IMR-90 (cell line): ENCODE measurements at regions not wholly inside any gene's neighbourhood (a gene's known extent, or its start where the extent isn't known, plus 50 kb on each side); places are given as distances from the start of the nearest gene placed in this dataset.

Experiments
- ATAC-seq: fragments of 200-7000 bp; cut with Tn5 transposase; 2 replicates; pipeline ENCODE4 v1.9.1; 2020; ENCODE audit warnings: low read depth, mild to moderate bottlenecking, moderate library complexity
- BruUV-seq: library from RNA; stranded (reverse); fragments of 400-500 nt; replicated peaks from 2 replicates; lab custom pipeline; 2021; lab: Mats Ljungman, UMichigan
- CTCF ChIA-PET: fragments of 300-600 bp; formaldehyde crosslinking; extraction: SDS; loops from one replicate; lab custom pipeline; 2021; ENCODE audit warnings: antibody characterized with exemption; lab: Yijun Ruan, JAX
- POLR2A ChIA-PET: fragments of 300-600 bp; sonication (Branson Sonifier 250); formaldehyde crosslinking; loops from one replicate; lab custom pipeline; 2022; ENCODE audit warnings: antibody characterized with exemption; ENCODE audit not compliant: unreplicated experiment; lab: Charles Lee
- DNase-seq: peaks from one replicate; pipeline ENCODE4 v3.0.0; 2013
- H2AFZ ChIP-seq: replicated peaks from 2 replicates; pipeline ENCODE3; 2013; ENCODE audit warnings: low read length, mild to moderate bottlenecking; ENCODE audit not compliant: poor library complexity
- H2AK5ac ChIP-seq: 2 replicates; pipeline ENCODE4 v1.6.1; 2013; ENCODE audit warnings: low read depth, low read length, inconsistent platforms
- H2AK9ac ChIP-seq: replicated peaks from 2 replicates; pipeline ENCODE3; 2013; ENCODE audit warnings: mild to moderate bottlenecking, low read depth, low read length, moderate library complexity; ENCODE audit not compliant: poor library complexity
- H2BK120ac ChIP-seq: 2 replicates; pipeline ENCODE4 v1.6.1; 2013; ENCODE audit warnings: low read depth, low read length, inconsistent platforms
- H2BK15ac ChIP-seq: 3 replicates; pipeline ENCODE4 v1.6.1; 2013; ENCODE audit warnings: low read depth, low read length, inconsistent platforms
- H2BK20ac ChIP-seq: 2 replicates; pipeline ENCODE4 v1.6.1; 2013; ENCODE audit warnings: low read depth, mild to moderate bottlenecking, inconsistent platforms, low read length, moderate library complexity
- H2BK5ac ChIP-seq: 2 replicates; pipeline ENCODE4 v1.6.1; 2013; ENCODE audit warnings: mild to moderate bottlenecking, low read depth, low read length, inconsistent platforms; ENCODE audit not compliant: poor library complexity, severe bottlenecking
- H3K14ac ChIP-seq: replicated peaks from 2 replicates; pipeline ENCODE4 v1.6.1; 2013; ENCODE audit warnings: low read depth, low read length, inconsistent platforms
- H3K18ac ChIP-seq: 2 replicates; pipeline ENCODE4 v1.6.1; 2013; ENCODE audit warnings: low read depth, low read length, control low read depth
- H3K23ac ChIP-seq: 2 replicates; pipeline ENCODE4 v1.6.1; 2013; ENCODE audit warnings: low read depth, low read length, inconsistent platforms
- H3K27ac ChIP-seq: 2 replicates; pipeline ENCODE4 v1.5.1; 2013; ENCODE audit warnings: mild to moderate bottlenecking, control low read depth, low read length; ENCODE audit not compliant: insufficient read depth
- H3K27me3 ChIP-seq: 2 replicates; pipeline ENCODE4 v1.6.1; 2013; ENCODE audit warnings: low read length; ENCODE audit not compliant: control insufficient read depth, insufficient read depth
- H3K36me3 ChIP-seq: 2 replicates; pipeline ENCODE4 v1.6.1; 2013; ENCODE audit warnings: low read length, mixed read lengths; ENCODE audit not compliant: control insufficient read depth, insufficient read depth
- H3K4ac ChIP-seq: 2 replicates; pipeline ENCODE4 v1.6.1; 2013; ENCODE audit warnings: low read depth, low read length, inconsistent platforms
- H3K4me1 ChIP-seq: 2 replicates; pipeline ENCODE4 v1.6.1; 2013; ENCODE audit warnings: low read length, mixed read lengths; ENCODE audit not compliant: control insufficient read depth, insufficient read depth
- H3K4me2 ChIP-seq: 2 replicates; pipeline ENCODE4 v1.6.1; 2013; ENCODE audit warnings: low read depth, mild to moderate bottlenecking, control low read depth, low read length, moderate library complexity
- H3K4me3 ChIP-seq: 2 replicates; pipeline ENCODE4 v1.5.1; 2013; ENCODE audit warnings: low read depth, mild to moderate bottlenecking, control low read depth, low read length, moderate library complexity; ENCODE audit not compliant: insufficient read depth
- H3K56ac ChIP-seq: 2 replicates; pipeline ENCODE4 v1.6.1; 2013; ENCODE audit warnings: low read length, inconsistent platforms; ENCODE audit not compliant: insufficient read depth; ENCODE audit errors: extremely low read depth
- H3K79me1 ChIP-seq, 2 experiments: 2 replicates each; pipeline ENCODE4 v1.6.1; 2013; ENCODE audit warnings: low read length in 2 of 2, inconsistent platforms in 1 of 2, low read depth in 1 of 2
- H3K9ac ChIP-seq: 2 replicates; pipeline ENCODE4 v1.6.1; 2013; ENCODE audit warnings: low read depth, low read length, control low read depth
- H3K9me1 ChIP-seq: 2 replicates; pipeline ENCODE4 v1.6.1; 2013; ENCODE audit warnings: low read length, inconsistent platforms; ENCODE audit not compliant: insufficient read depth
- H3K9me3 ChIP-seq: 2 replicates; pipeline ENCODE4 v1.6.1; 2013; ENCODE audit warnings: low read length; ENCODE audit not compliant: control insufficient read depth, insufficient read depth
- H4K20me1 ChIP-seq: 2 replicates; pipeline ENCODE4 v1.6.1; 2013; ENCODE audit warnings: low read length, inconsistent platforms; ENCODE audit not compliant: insufficient read depth
- H4K5ac ChIP-seq: 2 replicates; pipeline ENCODE4 v1.6.1; 2013; ENCODE audit warnings: mild to moderate bottlenecking, low read depth, low read length, control low read depth
- H4K8ac ChIP-seq, 2 experiments: 2 replicates each; pipeline ENCODE4 v1.6.1; 2013; ENCODE audit warnings: low read depth in 2 of 2, low read length in 2 of 2, control low read depth in 1 of 2, inconsistent platforms in 1 of 2
- H4K91ac ChIP-seq: 2 replicates; pipeline ENCODE4 v1.6.1; 2013; ENCODE audit warnings: low read depth, low read length, inconsistent platforms; ENCODE audit not compliant: insufficient read depth
- BHLHE40 ChIP-seq: fragments of 150-350 bp; IDR thresholded peaks from 2 replicates; pipeline ENCODE4 v1.6.1; 2016; ENCODE audit warnings: mild to moderate bottlenecking, low read depth, low read length
- ELK1 ChIP-seq: fragments of 150-350 bp; IDR thresholded peaks from 2 replicates; pipeline ENCODE4 v1.6.1; 2016; ENCODE audit warnings: low read depth, mild to moderate bottlenecking, low read length, moderate library complexity, borderline replicate concordance
- FOS ChIP-seq: fragments of 150-350 bp; IDR thresholded peaks from 2 replicates; pipeline ENCODE4 v1.6.1; 2016; ENCODE audit warnings: low read depth, low read length
- MAFK ChIP-seq: IDR thresholded peaks from 2 replicates; pipeline ENCODE4 v1.6.1; 2012; ENCODE audit warnings: low read depth, low read length, improper control_type of control experiment
- MAZ ChIP-seq: IDR thresholded peaks from 2 replicates; pipeline ENCODE4 v1.6.1; 2012; ENCODE audit warnings: low read depth, mild to moderate bottlenecking, low read length, improper control_type of control experiment, moderate library complexity, borderline replicate concordance
- MXI1 ChIP-seq: IDR thresholded peaks from 2 replicates; pipeline ENCODE4 v1.6.1; 2012; ENCODE audit warnings: low read depth, mild to moderate bottlenecking, low read length, moderate library complexity, borderline replicate concordance
- NFE2L2 ChIP-seq: fragments of 150-350 bp; IDR thresholded peaks from 2 replicates; pipeline ENCODE4 v1.6.1; 2016; ENCODE audit warnings: low read depth, mild to moderate bottlenecking, low read length
- POLR2A ChIP-seq: IDR thresholded peaks from 2 replicates; pipeline ENCODE4 v1.6.1; 2012; ENCODE audit warnings: mild to moderate bottlenecking, low read depth, low read length
- SMC3 ChIP-seq: fragments of 150-350 bp; IDR thresholded peaks from 2 replicates; pipeline ENCODE4 v1.6.1; 2016; ENCODE audit warnings: low read depth, mild to moderate bottlenecking, antibody characterized with exemption, low read length, moderate library complexity
- WGBS, 2 experiments: methylation state at CpG; one replicate each; pipeline versions ENCODE4 v1.1.5 to v1.1.7; 2013; ENCODE audit warnings: missing lambda C conversion rate in 2 of 2; ENCODE audit not compliant: insufficient read length in 1 of 2; ENCODE audit errors: extremely low coverage in 2 of 2; 5-methylcytosine and 5-hydroxymethylcytosine counted together
- dilution Hi-C: fragments of 300-500 bp; cut with HindIII; formaldehyde crosslinking; loops from one replicate; pipeline ENCODE4 v1.14.3; 2018; ENCODE audit warnings: low sequenced_read_pairs; ENCODE audit not compliant: unreplicated experiment
- in situ Hi-C: fragments of 300-500 bp; cut with MboI; formaldehyde crosslinking; loops from 3 replicates; pipeline ENCODE4 v1.14.3; 2019; ENCODE audit warnings: low sequenced_read_pairs, inconsistent platforms, mixed read lengths
- intact Hi-C: fragments of 100-400 bp; cut with micrococcal nuclease; formaldehyde crosslinking; loops from 2 replicates; pipeline ENCODE4 v1.10.0; 2022

- no TSS peak for BruUV-seq
- DNase-seq: no peak
- Histone ChIP-seq H3K4me2 (no peak overlapping the region), H2BK120ac (no peak overlapping the region), H3K27me3 (no peaks in the 10 kb centered on the region), H3K9me1 (no peaks in the 10 kb centered on the region), H3K18ac (no peak overlapping the region; the same call in 1 of the 2 replicates), H3K9me3 (no peaks in the 10 kb centered on the region), H2AK9ac (no peak overlapping the region), H2BK15ac (no peak overlapping the region), H3K56ac (no peak overlapping the region), H2BK5ac (no peak overlapping the region), H4K8ac (no peak overlapping the region), H3K4ac (no peak overlapping the region), H4K5ac (no peak overlapping the region), H3K14ac (no peak overlapping the region), H2AK5ac (no peak overlapping the region), H3K23ac (no peak overlapping the region), H4K20me1 (no peaks in the 10 kb centered on the region), H3K79me1 (no peaks in the 10 kb centered on the region), H4K91ac (no peak overlapping the region), H3K27ac (no peak overlapping the region), H3K4me1 (peaks cover 2% of the 10 kb centered on the region; the same call in 1 of the 2 replicates), H3K36me3 (no peaks in the 10 kb centered on the region), H2AFZ (no peak overlapping the region), H2BK20ac (no peak overlapping the region), H3K4me3 (no peak overlapping the region), H3K9ac (no peak overlapping the region)
- TF ChIP-seq FOS: no peak
- TF ChIP-seq POLR2A: no peak
- TF ChIP-seq BHLHE40: no peak
- TF ChIP-seq NFE2L2: no peak
- TF ChIP-seq MAZ: no peak
- no peak for TF ChIP-seq MXI1
- no peak for TF ChIP-seq SMC3
- no peak for TF ChIP-seq MAFK
- no peak for TF ChIP-seq ELK1
- dilution Hi-C loops (no loop called here), in situ Hi-C loops (no loop called here), intact Hi-C loops (no loop called here)
- WGBS, 2 experiments: no CpG with 5 or more reads among the region's 2 CpGs
- ChIA-PET CTCF (no interaction called here), POLR2A (no interaction called here)
- ATAC-seq: no peak
Measured at GRCh38 chr3:21955406-21955805, 204.4 kb upstream of the ZNF385D start.
